PC-9 (cell line): ENCODE measurements at regions not wholly inside any gene's neighbourhood (a gene's known extent, or its start where the extent isn't known, plus 50 kb on each side); places are given as distances from the start of the nearest gene placed in this dataset.

ENCODE experiments used
- EZH2 ChIP-seq: fragments of 200-600 bp; sonication (generic); IDR thresholded peaks from 2 replicates; pipeline ENCODE4 v1.8.0; 2017; ENCODE audit warnings: antibody characterized with exemption, low read depth
- TF ChIP-seq, protein P1 (sequence below): fragments of 200-600 bp; sonication (generic); conservative IDR thresholded peaks from 2 replicates; pipeline ENCODE4 v1.6.1; 2017; ENCODE audit warnings: mixed run types, antibody characterized with exemption, mild to moderate bottlenecking, moderate library complexity

DNA sequence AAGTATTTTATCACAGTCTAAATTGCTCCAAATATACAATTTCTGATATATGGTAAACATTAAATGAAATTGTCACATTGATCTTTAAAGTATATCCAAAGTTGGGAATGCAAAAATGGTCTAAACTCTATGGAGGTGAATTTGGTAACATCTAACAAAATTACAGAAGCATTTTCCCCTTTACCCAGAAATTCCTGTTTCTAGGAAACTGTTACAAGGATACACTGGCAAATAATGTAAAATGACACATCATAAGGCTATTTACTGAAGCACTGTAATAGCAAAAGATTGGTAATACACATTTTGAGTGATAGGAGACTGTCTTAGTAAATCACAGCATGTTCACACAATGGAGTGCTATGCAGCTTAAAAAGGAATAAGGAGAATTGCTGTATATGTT lies 50.0 kb upstream of the SLCO2A1 start:
- TF ChIP-seq, protein P1, sequence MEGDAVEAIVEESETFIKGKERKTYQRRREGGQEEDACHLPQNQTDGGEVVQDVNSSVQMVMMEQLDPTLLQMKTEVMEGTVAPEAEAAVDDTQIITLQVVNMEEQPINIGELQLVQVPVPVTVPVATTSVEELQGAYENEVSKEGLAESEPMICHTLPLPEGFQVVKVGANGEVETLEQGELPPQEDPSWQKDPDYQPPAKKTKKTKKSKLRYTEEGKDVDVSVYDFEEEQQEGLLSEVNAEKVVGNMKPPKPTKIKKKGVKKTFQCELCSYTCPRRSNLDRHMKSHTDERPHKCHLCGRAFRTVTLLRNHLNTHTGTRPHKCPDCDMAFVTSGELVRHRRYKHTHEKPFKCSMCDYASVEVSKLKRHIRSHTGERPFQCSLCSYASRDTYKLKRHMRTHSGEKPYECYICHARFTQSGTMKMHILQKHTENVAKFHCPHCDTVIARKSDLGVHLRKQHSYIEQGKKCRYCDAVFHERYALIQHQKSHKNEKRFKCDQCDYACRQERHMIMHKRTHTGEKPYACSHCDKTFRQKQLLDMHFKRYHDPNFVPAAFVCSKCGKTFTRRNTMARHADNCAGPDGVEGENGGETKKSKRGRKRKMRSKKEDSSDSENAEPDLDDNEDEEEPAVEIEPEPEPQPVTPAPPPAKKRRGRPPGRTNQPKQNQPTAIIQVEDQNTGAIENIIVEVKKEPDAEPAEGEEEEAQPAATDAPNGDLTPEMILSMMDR: no peak
- no peak for TF ChIP-seq EZH2
